Breast epithelium (tissue), 4 donors: ENCODE measurements at regions not wholly inside any gene's neighbourhood (a gene's known extent, or its start where the extent isn't known, plus 50 kb on each side); places are given as distances from the start of the nearest gene placed in this dataset.

ENCODE experiments used
- DNase-seq, 2 donors: peaks; one replicate each; pipeline ENCODE4 v3.0.0-alpha.2; 2019; ENCODE audit warnings: low spot score in 2 of 2
- H3K27ac ChIP-seq, 2 donors: fragments of 200-600 bp; sonication (generic) in 1 of 2; one replicate each; pipeline ENCODE4 v1.5.1; 2016 to 2019; ENCODE audit warnings: mild to moderate bottlenecking in 1 of 2
- H3K27me3 ChIP-seq, 2 donors: fragments of 200-600 bp; sonication (generic) in 1 of 2; one replicate each; pipeline versions ENCODE4 v1.5.1 to v1.6.0; 2017 to 2019; ENCODE audit warnings: control low read depth in 1 of 2, mild to moderate bottlenecking in 1 of 2
- H3K36me3 ChIP-seq: fragments of 200-600 bp; one replicate; pipeline ENCODE4 v1.5.1; 2019
- H3K4me1 ChIP-seq, 2 donors: fragments of 200-600 bp; sonication (generic); one replicate each; pipeline ENCODE4 v1.5.1; 2016 to 2019; ENCODE audit warnings: control low read depth in 1 of 2
- H3K4me3 ChIP-seq, 3 donors: fragments of 200-600 bp; sonication (generic); 1 replicate in 2 of 3; 2 replicates in 1 of 3; pipeline ENCODE4 v1.5.1; 2016 to 2019; ENCODE audit warnings: mild to moderate bottlenecking in 3 of 3, moderate library complexity in 2 of 3
- H3K9me3 ChIP-seq, 2 donors: fragments of 200-600 bp; sonication (generic) in 1 of 2; one replicate each; pipeline ENCODE4 v1.5.1; 2016 to 2019; ENCODE audit warnings: control low read depth in 1 of 2
- POLR2A ChIP-seq: fragments of 450-650 bp; IDR thresholded peaks from one replicate; pipeline ENCODE4 v1.6.1; 2016; ENCODE audit warnings: antibody characterized with exemption, mild to moderate bottlenecking, moderate library complexity
- POLR2AphosphoS5 ChIP-seq, 3 donors: sonication (generic); formaldehyde crosslinking; IDR thresholded peaks; one replicate each; pipeline ENCODE4 v1.6.1; 2017; ENCODE audit warnings: antibody characterized with exemption in 3 of 3
- intact Hi-C: fragments of 100-400 bp; cut with DNase I; formaldehyde crosslinking; loops from one replicate; pipeline ENCODE4 v1.15.1; 2023; ENCODE audit warnings: low total_unique reads
- TF ChIP-seq, protein P1 (sequence below), 3 donors: fragments of 450-650 bp; IDR thresholded peaks; one replicate each; pipeline ENCODE4 v1.5.1; 2016 to 2017; ENCODE audit warnings: antibody characterized with exemption in 3 of 3, mild to moderate bottlenecking in 3 of 3, moderate library complexity in 3 of 3

DNA sequence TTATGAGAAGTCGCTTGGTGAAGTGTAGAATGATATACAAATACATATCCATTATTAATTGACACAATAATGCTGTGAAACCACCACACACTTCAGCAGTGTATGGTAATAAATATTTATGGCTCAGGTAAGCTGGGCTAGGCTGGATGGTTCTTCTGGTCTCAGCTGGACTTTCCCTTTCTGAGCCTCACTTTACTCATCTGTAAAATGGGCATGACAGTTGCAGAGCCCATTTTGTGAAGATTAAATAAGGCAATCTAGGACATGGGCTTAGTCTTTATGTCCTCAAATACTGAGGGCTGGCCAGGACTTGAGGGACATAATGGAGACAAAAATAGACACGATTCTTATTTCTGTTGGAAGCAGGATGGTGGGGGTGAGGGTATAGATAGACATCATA, 196.1 kb downstream of the MIAT start:
- Histone ChIP-seq H3K4me3 (no peak overlapping the region), H3K4me1 (no peaks in the 10 kb centered on the region), H3K9me3 (no peaks in the 10 kb centered on the region), H3K27ac (no peak overlapping the region), H3K27me3 (no peaks in the 10 kb centered on the region), H3K36me3 (no peaks in the 10 kb centered on the region)
- intact Hi-C loops: no loop called here
- DNase-seq: no peak
- TF ChIP-seq POLR2AphosphoS5 (IDR thresholded peaks at IDR 0.05): no peak
- TF ChIP-seq POLR2A: no peak

DNA sequence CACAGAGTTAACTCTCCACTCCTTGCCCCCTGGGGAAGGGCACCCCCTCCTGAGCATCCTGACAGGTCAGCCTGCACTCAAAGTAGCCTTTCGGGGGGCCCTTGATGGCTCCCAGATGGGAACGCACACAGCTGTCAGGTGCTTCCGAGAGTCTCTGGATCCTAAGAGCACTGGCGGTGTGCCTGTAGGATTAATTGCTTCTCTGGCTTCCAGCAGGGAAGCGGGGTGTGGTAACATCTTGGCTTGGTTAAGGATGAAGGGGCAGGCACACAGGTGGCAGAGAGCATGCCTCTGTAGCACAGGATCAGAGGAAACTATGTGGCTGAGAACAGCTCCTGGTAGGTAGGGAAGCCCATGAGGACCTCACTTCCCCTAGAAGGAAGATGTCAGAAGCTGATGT, 199.8 kb downstream of the MIAT start:
- no peaks in the 10 kb centered on the region for H3K36me3 ChIP-seq
- H3K9me3 ChIP-seq: no peaks in the 10 kb centered on the region
- no peak for TF ChIP-seq POLR2A
- no peak for TF ChIP-seq POLR2AphosphoS5 (IDR thresholded peaks at IDR 0.05)
- TF ChIP-seq, protein P1, sequence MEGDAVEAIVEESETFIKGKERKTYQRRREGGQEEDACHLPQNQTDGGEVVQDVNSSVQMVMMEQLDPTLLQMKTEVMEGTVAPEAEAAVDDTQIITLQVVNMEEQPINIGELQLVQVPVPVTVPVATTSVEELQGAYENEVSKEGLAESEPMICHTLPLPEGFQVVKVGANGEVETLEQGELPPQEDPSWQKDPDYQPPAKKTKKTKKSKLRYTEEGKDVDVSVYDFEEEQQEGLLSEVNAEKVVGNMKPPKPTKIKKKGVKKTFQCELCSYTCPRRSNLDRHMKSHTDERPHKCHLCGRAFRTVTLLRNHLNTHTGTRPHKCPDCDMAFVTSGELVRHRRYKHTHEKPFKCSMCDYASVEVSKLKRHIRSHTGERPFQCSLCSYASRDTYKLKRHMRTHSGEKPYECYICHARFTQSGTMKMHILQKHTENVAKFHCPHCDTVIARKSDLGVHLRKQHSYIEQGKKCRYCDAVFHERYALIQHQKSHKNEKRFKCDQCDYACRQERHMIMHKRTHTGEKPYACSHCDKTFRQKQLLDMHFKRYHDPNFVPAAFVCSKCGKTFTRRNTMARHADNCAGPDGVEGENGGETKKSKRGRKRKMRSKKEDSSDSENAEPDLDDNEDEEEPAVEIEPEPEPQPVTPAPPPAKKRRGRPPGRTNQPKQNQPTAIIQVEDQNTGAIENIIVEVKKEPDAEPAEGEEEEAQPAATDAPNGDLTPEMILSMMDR (IDR thresholded peaks at IDR 0.05): no peak
- H3K4me1 ChIP-seq: no peaks in the 10 kb centered on the region
- DNase-seq: no peak
- intact Hi-C loops: no loop called here
- no peak overlapping the region for H3K4me3 ChIP-seq
- no peaks in the 10 kb centered on the region for H3K27me3 ChIP-seq
- no peak overlapping the region for H3K27ac ChIP-seq

DNA sequence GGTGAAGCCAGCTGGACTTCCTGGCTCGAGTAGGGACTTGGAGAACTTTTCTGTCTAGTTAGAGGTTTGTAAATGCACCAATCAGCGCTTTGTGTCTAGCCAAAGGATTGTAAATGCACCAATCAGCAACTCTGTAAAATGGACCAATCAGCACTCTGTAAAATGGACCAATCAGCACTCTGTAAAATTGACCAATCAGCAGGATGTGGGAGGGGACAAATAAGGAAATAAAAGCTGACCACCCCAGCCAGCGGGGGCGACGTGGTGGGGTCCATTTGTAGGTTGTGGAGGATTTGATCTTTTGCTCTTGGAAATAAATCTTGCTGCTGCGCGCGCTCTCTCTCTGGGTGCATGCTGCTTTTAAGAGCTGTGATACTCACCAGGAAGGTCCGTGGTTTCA, 202.9 kb downstream of the MIAT start:
- Histone ChIP-seq H3K27ac (no peak overlapping the region), H3K4me3 (no peak overlapping the region), H3K27me3 (no peaks in the 10 kb centered on the region), H3K9me3 (no peaks in the 10 kb centered on the region), H3K4me1 (no peaks in the 10 kb centered on the region), H3K36me3 (no peaks in the 10 kb centered on the region)
- no peak for DNase-seq
- intact Hi-C loops: no loop called here
- TF ChIP-seq, protein P1 (IDR thresholded peaks at IDR 0.05): no peak
- no peak for TF ChIP-seq POLR2AphosphoS5 (IDR thresholded peaks at IDR 0.05)
- TF ChIP-seq POLR2A: no peak

DNA sequence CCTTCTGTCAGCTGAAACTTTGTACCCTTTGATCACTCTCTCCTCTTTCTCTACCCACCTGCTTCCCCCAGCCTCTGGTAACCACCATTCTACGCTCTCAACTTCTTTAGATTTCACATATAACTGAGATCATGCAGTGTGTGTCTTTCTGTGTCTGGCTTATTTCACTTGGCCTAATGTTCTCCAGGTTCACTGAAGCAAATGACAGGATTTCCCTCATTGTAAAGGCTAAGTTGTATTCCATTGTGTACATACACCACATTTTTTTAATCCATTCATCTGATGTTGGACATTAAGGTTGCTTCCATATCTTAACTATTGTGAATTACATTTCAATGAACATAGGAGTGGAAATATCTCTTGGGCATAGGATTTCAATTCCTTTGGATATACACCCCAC, 207.6 kb downstream of the MIAT start:
- Histone ChIP-seq H3K27me3 (no peaks in the 10 kb centered on the region), H3K36me3 (no peaks in the 10 kb centered on the region), H3K4me1 (no peaks in the 10 kb centered on the region), H3K27ac (no peak overlapping the region), H3K9me3 (peaks cover 0 to 3% of the 10 kb centered on the region in 2 donors), H3K4me3 (no peak overlapping the region)
- TF ChIP-seq POLR2A: no peak
- TF ChIP-seq, protein P1 (IDR thresholded peaks at IDR 0.05): no peak
- no peak for TF ChIP-seq POLR2AphosphoS5 (IDR thresholded peaks at IDR 0.05)
- no peak for DNase-seq
- intact Hi-C loops: no loop called here

DNA sequence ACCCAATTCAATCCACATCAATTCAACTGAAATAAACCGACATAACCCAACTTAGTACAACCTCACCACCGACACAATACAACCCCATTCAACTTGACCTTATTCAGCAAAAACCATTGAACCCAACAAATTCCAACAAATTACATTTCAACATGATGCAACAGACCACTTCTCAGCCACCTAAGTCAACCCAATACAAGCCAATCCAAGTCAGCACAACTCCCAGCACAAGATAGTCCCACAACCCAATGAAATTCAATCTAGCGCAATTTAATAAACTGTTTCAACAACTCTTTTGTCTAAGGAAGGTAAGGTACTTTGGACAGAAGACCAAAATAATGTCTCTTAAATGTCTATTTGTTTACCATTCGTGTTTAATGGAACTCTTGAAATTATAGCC, 226.0 kb downstream of the MIAT start:
- no peaks in the 10 kb centered on the region for H3K36me3 ChIP-seq
- no peak overlapping the region for H3K27ac ChIP-seq
- H3K4me1 ChIP-seq: no peaks in the 10 kb centered on the region
- H3K9me3 ChIP-seq: no peaks in the 10 kb centered on the region
- intact Hi-C loops: no loop called here
- H3K27me3 ChIP-seq: no peaks in the 10 kb centered on the region
- no peak for DNase-seq
- TF ChIP-seq, protein P1 (IDR thresholded peaks at IDR 0.05): no peak
- TF ChIP-seq POLR2A (no peak), POLR2AphosphoS5 (IDR thresholded peaks at IDR 0.05) (no peak)
- no peak overlapping the region for H3K4me3 ChIP-seq

DNA sequence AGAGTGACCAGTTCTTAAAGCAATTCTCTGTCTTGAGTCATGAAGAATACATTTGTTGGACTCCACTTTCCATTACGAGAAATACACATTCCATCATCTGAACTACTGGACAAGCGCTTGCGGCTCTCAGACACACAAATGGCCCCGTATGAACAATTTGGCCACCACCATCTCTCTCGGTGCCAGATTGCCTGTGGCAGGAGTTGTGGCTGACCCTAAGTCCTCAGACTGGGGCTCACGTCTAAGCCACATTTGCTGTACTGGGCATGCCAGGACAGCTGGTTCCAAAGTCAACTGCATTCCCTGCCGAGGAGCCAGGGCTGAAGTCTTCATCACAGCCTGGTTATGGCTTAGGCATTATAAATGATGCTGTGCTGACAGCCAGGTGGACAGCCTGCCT, 227.5 kb downstream of the MIAT start:
- H3K4me1 ChIP-seq: no peaks in the 10 kb centered on the region
- H3K36me3 ChIP-seq: no peaks in the 10 kb centered on the region
- no peak overlapping the region for H3K4me3 ChIP-seq
- peak in 1 of 2 donors; percentile 66 for DNase-seq
- intact Hi-C loops: no loop called here
- no peak overlapping the region for H3K27ac ChIP-seq
- no peaks in the 10 kb centered on the region for H3K27me3 ChIP-seq
- TF ChIP-seq, protein P1 (IDR thresholded peaks at IDR 0.05): no peak
- no peak for TF ChIP-seq POLR2A
- TF ChIP-seq POLR2AphosphoS5 (IDR thresholded peaks at IDR 0.05): no peak
- no peaks in the 10 kb centered on the region for H3K9me3 ChIP-seq
